Spleen (tissue), 11 donors: ENCODE measurements at regions not wholly inside any gene's neighbourhood (a gene's known extent, or its start where the extent isn't known, plus 50 kb on each side); places are given as distances from the start of the nearest gene placed in this dataset.
A peak's percentile ranks its signal among the peaks of the same experiment; 100 is the strongest.

Source experiments
- DNase-seq: peaks from one replicate; pipeline ENCODE4 v3.0.0-alpha.2; 2020
- H3K27ac ChIP-seq, 8 donors: fragments of 200-600 bp; sonication (generic) in 7 of 8; 1 replicate in 4 of 8; 2 replicates in 4 of 8; pipeline versions ENCODE4 v1.5.0 to v1.8.0; 2016 to 2021; ENCODE audit warnings: inconsistent platforms in 4 of 8, mild to moderate bottlenecking in 4 of 8, moderate library complexity in 1 of 8
- H3K27me3 ChIP-seq, 7 donors: fragments of 200-600 bp; sonication (generic) in 6 of 7; replicated peaks in 1 of 7; 1 replicate in 4 of 7; 2 replicates in 3 of 7; pipeline versions ENCODE4 v1.5.0 to v1.8.0; 2016 to 2021; ENCODE audit warnings: inconsistent platforms in 3 of 7, mild to moderate bottlenecking in 1 of 7
- H3K36me3 ChIP-seq, 6 donors: fragments of 200-600 bp; sonication (generic) in 5 of 6; 1 replicate in 4 of 6; 2 replicates in 2 of 6; pipeline versions ENCODE4 v1.5.0 to v1.8.0; 2016 to 2021; ENCODE audit warnings: inconsistent platforms in 2 of 6
- H3K4me1 ChIP-seq, 6 donors: fragments of 200-600 bp; sonication (generic) in 5 of 6; 1 replicate in 3 of 6; 2 replicates in 3 of 6; pipeline versions ENCODE4 v1.5.0 to v1.8.0; 2016 to 2021; ENCODE audit warnings: inconsistent platforms in 3 of 6
- H3K4me3 ChIP-seq, 8 donors: fragments of 200-600 bp; sonication (generic) in 7 of 8; 1 replicate in 4 of 8; 2 replicates in 4 of 8; pipeline versions ENCODE4 v1.5.0 to v1.8.0; 2016 to 2021; ENCODE audit warnings: inconsistent platforms in 4 of 8, mild to moderate bottlenecking in 4 of 8, moderate library complexity in 2 of 8
- H3K9me3 ChIP-seq, 8 donors: fragments of 200-600 bp; sonication (generic) in 7 of 8; 1 replicate in 4 of 8; 2 replicates in 4 of 8; pipeline versions ENCODE4 v1.5.0 to v1.8.0; 2016 to 2021; ENCODE audit warnings: inconsistent platforms in 4 of 8
- POLR2A ChIP-seq, 3 donors: fragments of 450-650 bp; IDR thresholded peaks; one replicate each; pipeline ENCODE4 v1.5.1; 2017; ENCODE audit warnings: antibody characterized with exemption in 3 of 3, mild to moderate bottlenecking in 1 of 3
- POLR2AphosphoS5 ChIP-seq, 3 donors: sonication (generic); formaldehyde crosslinking; IDR thresholded peaks; one replicate each; pipeline ENCODE4 v1.5.1; 2017; ENCODE audit warnings: antibody characterized with exemption in 3 of 3
- WGBS, 5 donors: extraction: QIAGEN DNeasy Blood & Tissue Kit in 3 of 5; methylation state at CpG; one replicate each; pipeline versions ENCODE4 v1.1.5 to v1.1.7; 2013 to 2018; 5-methylcytosine and 5-hydroxymethylcytosine counted together
- intact Hi-C: fragments of 100-400 bp; cut with DNase I; formaldehyde crosslinking; loops from one replicate; pipeline ENCODE4 v1.15.0; 2023; ENCODE audit warnings: low total_unique reads
- TF ChIP-seq, protein P1 (sequence below), 11 experiments: fragments of 200-600 bp in 7 of 11; fragments of 450-650 bp in 4 of 11; sonication (generic) in 4 of 11; IDR thresholded peaks in 8 of 11; conservative IDR thresholded peaks in 3 of 11; 1 replicate in 7 of 11; 2 replicates in 4 of 11; pipeline versions ENCODE4 v1.4.0 to v1.8.0; 2016 to 2021; ENCODE audit warnings: antibody characterized with exemption in 11 of 11, inconsistent platforms in 4 of 11, mild to moderate bottlenecking in 1 of 11
- donor health status: healthy with polysubstance abuse.
- donor health status: DM: no; HTN: no; CAD: no; lungs with moderate emphysema.
- donor health status: DM: no; HTN: no; CAD: no.
- donor health status: Bipolar disorder and iron deficiency.
- donor health status: healthy.
- donor health status: DM: no; HTN: no; CAD: no.
- donor health status: DM: yes; HTN: yes; CAD: no.

GRCh38 chr12:116385486-116386217 is 108.2 kb upstream of the MED13L start:
- no peak overlapping the region for H3K4me3 ChIP-seq
- H3K27me3 ChIP-seq: no peaks in the 10 kb centered on the region
- H3K36me3 ChIP-seq: no peaks in the 10 kb centered on the region
- TF ChIP-seq, protein P1, sequence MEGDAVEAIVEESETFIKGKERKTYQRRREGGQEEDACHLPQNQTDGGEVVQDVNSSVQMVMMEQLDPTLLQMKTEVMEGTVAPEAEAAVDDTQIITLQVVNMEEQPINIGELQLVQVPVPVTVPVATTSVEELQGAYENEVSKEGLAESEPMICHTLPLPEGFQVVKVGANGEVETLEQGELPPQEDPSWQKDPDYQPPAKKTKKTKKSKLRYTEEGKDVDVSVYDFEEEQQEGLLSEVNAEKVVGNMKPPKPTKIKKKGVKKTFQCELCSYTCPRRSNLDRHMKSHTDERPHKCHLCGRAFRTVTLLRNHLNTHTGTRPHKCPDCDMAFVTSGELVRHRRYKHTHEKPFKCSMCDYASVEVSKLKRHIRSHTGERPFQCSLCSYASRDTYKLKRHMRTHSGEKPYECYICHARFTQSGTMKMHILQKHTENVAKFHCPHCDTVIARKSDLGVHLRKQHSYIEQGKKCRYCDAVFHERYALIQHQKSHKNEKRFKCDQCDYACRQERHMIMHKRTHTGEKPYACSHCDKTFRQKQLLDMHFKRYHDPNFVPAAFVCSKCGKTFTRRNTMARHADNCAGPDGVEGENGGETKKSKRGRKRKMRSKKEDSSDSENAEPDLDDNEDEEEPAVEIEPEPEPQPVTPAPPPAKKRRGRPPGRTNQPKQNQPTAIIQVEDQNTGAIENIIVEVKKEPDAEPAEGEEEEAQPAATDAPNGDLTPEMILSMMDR (IDR thresholded peaks at IDR 0.05 in 8 of 11, conservative IDR thresholded peaks at IDR 0.05 in 3 of 11): no peak
- no peak for TF ChIP-seq POLR2A (IDR thresholded peaks at IDR 0.05)
- no peak for TF ChIP-seq POLR2AphosphoS5 (IDR thresholded peaks at IDR 0.05)
- 59 to 81% (median 71%) methylated on average over 21 of the region's 21 CpGs for WGBS, 5 donors
- intact Hi-C loops: no loop called here
- peaks cover 0 to under 1% (median 0%) of the 10 kb centered on the region in 8 donors for H3K9me3 ChIP-seq
- H3K27ac ChIP-seq: no peak overlapping the region
- peaks cover 0 to 33% (median 17%) of the 10 kb centered on the region in 6 donors for H3K4me1 ChIP-seq
- no peak for DNase-seq

DNA sequence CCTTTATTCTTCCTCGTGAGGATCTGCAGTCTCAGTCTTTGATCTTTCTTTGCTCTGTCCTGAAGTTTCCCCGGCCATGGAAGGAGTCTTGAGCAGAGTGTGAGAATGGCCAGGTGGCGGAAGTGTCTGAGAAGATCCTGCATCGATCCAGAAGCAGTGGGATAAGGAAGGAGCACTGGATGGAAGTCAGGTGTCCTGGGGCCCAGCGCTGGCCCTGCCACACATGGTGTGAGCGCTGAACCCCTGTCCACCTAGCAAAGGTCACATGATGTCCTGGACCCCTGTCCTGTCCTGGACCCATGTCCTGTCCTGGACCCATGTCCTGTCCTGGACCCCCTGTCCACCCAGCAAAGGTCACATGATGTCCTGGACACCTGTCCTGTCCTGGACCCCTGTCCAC is 111.8 kb upstream of the MED13L start:
- peak; percentile 48 for DNase-seq
- 86 to 91% (median 89%) methylated on average over 6 of the region's 6 CpGs for WGBS, 5 donors
- no peak for TF ChIP-seq POLR2AphosphoS5 (IDR thresholded peaks at IDR 0.05)
- no peak for TF ChIP-seq POLR2A (IDR thresholded peaks at IDR 0.05)
- TF ChIP-seq, protein P1 (IDR thresholded peaks at IDR 0.05 in 8 of 11, conservative IDR thresholded peaks at IDR 0.05 in 3 of 11): no peak
- Histone ChIP-seq H3K9me3 (peaks cover 0 to 12% (median 6%) of the 10 kb centered on the region in 8 donors), H3K36me3 (no peaks in the 10 kb centered on the region), H3K4me3 (no peak overlapping the region), H3K27ac (no peak overlapping the region), H3K27me3 (no peaks in the 10 kb centered on the region), H3K4me1 (peaks cover 0 to 22% (median 9%) of the 10 kb centered on the region in 6 donors)
- intact Hi-C loops: no loop called here

DNA sequence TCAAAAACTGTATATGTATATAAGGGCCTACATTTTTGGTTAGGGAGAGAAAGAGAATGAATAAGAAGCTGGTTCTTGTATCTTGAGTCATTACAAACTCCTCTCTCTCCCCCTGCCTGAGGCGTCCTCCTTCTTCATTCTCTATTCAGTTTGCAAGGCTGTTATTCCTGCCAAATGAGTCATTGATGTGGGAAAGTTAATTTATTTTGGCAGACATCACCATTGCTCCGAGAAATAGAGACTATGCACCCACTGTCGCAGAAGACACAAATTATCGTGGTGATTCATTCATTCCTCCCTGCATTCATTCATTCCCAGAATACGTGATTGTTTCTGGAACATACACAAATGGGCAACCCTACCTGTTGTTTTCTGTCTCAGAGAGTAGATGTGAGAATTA is 112.5 kb upstream of the MED13L start:
- H3K4me1 ChIP-seq: peaks cover 0 to 17% (median 4%) of the 10 kb centered on the region in 6 donors
- 73 to 90% (median 79%) methylated on average over 5 of the region's 5 CpGs for WGBS, 5 donors
- H3K9me3 ChIP-seq: peaks cover 0 to 12% (median 6%) of the 10 kb centered on the region in 8 donors
- H3K36me3 ChIP-seq: no peaks in the 10 kb centered on the region
- TF ChIP-seq, protein P1 (IDR thresholded peaks at IDR 0.05 in 8 of 11, conservative IDR thresholded peaks at IDR 0.05 in 3 of 11): no peak
- TF ChIP-seq POLR2AphosphoS5 (IDR thresholded peaks at IDR 0.05) (no peak), POLR2A (IDR thresholded peaks at IDR 0.05) (no peak)
- intact Hi-C loops: no loop called here
- no peaks in the 10 kb centered on the region for H3K27me3 ChIP-seq
- DNase-seq: no peak
- H3K27ac ChIP-seq: no peak overlapping the region
- H3K4me3 ChIP-seq: no peak overlapping the region
